Suprapubic skin (tissue), 4 donors: ENCODE measurements at regions not wholly inside any gene's neighbourhood (a gene's known extent, or its start where the extent isn't known, plus 50 kb on each side); places are given as distances from the start of the nearest gene placed in this dataset.

ENCODE experiments used
- POLR2A ChIP-seq, 2 donors: fragments of 450-650 bp; IDR thresholded peaks; one replicate each; pipeline ENCODE4 v1.6.1; 2017; ENCODE audit warnings: antibody characterized with exemption in 2 of 2, mild to moderate bottlenecking in 2 of 2, moderate library complexity in 2 of 2
- POLR2AphosphoS5 ChIP-seq, 3 donors: sonication (generic); formaldehyde crosslinking; IDR thresholded peaks; one replicate each; pipeline ENCODE4 v1.6.1; 2017; ENCODE audit warnings: antibody characterized with exemption in 3 of 3
- TF ChIP-seq, protein P1 (sequence below), 2 donors: fragments of 200-600 bp in 1 of 2; fragments of 450-650 bp in 1 of 2; sonication (generic) in 1 of 2; IDR thresholded peaks; one replicate each; pipeline ENCODE4 v1.5.1; 2016 to 2019; ENCODE audit warnings: antibody characterized with exemption in 2 of 2, mild to moderate bottlenecking in 1 of 2, moderate library complexity in 1 of 2

DNA sequence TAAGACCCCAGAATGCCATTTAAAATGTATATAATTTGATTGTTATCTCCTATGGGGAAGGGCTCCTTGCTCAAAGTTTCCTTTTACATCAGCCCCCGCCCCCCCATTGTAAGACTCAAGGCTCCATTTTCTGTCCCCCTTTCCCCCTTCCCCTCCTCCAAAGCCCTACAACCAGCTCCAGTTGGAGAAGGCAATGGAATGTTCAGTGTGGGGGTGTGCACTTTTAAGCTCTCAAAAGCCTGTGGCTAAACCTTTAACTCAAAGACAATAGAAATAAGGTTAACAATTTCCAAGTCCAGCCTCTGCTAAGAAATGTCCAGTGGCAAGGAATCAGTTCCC is 114.7 kb downstream of the NOG start:
- TF ChIP-seq, protein P1, sequence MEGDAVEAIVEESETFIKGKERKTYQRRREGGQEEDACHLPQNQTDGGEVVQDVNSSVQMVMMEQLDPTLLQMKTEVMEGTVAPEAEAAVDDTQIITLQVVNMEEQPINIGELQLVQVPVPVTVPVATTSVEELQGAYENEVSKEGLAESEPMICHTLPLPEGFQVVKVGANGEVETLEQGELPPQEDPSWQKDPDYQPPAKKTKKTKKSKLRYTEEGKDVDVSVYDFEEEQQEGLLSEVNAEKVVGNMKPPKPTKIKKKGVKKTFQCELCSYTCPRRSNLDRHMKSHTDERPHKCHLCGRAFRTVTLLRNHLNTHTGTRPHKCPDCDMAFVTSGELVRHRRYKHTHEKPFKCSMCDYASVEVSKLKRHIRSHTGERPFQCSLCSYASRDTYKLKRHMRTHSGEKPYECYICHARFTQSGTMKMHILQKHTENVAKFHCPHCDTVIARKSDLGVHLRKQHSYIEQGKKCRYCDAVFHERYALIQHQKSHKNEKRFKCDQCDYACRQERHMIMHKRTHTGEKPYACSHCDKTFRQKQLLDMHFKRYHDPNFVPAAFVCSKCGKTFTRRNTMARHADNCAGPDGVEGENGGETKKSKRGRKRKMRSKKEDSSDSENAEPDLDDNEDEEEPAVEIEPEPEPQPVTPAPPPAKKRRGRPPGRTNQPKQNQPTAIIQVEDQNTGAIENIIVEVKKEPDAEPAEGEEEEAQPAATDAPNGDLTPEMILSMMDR (IDR thresholded peaks at IDR 0.05) = no peak
- TF ChIP-seq POLR2AphosphoS5 (IDR thresholded peaks at IDR 0.05) (no peak), POLR2A (IDR thresholded peaks at IDR 0.05) (no peak)
